ENCODE measurements at regions not wholly inside any gene's neighbourhood (a gene's known extent, or its start where the extent isn't known, plus 50 kb on each side); places are given as distances from the start of the nearest gene placed in this dataset.

DNA sequence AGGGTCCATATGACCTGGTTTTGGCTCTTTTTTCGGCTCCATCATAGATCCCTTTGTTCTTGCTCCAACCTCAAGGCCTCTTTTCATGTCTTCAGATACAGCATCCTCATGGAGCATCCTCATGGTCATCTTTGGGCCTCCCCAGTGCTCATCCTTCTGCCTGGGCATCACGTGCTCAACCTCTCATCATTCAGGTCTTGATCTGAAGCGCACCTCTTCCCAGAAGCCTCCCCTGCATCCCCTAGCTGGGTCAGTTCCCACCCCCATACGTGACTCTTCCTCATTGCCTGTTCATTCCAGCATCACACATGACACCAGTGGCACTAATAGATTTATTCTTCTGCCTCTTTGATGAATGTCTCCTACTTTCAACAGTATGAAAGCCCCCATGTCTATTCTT is 192.2 kb downstream of the MIAT start:
- no peak overlapping the region for H3K4me3 ChIP-seq (ENCODE audit: low read length)
- TF ChIP-seq, protein P1, sequence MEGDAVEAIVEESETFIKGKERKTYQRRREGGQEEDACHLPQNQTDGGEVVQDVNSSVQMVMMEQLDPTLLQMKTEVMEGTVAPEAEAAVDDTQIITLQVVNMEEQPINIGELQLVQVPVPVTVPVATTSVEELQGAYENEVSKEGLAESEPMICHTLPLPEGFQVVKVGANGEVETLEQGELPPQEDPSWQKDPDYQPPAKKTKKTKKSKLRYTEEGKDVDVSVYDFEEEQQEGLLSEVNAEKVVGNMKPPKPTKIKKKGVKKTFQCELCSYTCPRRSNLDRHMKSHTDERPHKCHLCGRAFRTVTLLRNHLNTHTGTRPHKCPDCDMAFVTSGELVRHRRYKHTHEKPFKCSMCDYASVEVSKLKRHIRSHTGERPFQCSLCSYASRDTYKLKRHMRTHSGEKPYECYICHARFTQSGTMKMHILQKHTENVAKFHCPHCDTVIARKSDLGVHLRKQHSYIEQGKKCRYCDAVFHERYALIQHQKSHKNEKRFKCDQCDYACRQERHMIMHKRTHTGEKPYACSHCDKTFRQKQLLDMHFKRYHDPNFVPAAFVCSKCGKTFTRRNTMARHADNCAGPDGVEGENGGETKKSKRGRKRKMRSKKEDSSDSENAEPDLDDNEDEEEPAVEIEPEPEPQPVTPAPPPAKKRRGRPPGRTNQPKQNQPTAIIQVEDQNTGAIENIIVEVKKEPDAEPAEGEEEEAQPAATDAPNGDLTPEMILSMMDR (conservative IDR thresholded peaks at IDR 0.05; ENCODE audit: low read length): no peak
- no peak for DNase-seq (ENCODE audit: low read depth)

DNA sequence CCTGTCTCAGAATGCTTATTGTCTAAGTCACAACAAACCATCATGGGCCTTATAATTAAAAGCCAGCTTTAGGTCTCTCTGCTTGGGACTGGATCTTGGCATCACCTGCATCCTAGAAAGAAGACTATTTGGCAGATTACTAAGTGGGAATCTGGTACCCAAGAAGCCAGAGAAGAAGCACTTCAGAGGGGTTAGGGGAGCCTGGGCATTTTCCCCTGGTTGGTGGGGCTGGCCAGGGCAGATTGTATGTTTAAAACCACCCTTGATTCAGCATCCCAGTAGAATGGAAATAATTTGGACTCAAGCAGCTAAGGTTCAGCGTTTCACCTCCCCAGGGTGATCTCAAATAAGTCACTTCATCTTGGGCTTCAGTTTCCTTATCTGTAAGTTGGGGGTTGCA is 193.7 kb downstream of the MIAT start:
- no peak overlapping the region for H3K4me3 ChIP-seq (ENCODE audit: low read length)
- TF ChIP-seq, protein P1 (conservative IDR thresholded peaks at IDR 0.05; ENCODE audit: low read length): no peak
- DNase-seq (ENCODE audit: low read depth): no peak

DNA sequence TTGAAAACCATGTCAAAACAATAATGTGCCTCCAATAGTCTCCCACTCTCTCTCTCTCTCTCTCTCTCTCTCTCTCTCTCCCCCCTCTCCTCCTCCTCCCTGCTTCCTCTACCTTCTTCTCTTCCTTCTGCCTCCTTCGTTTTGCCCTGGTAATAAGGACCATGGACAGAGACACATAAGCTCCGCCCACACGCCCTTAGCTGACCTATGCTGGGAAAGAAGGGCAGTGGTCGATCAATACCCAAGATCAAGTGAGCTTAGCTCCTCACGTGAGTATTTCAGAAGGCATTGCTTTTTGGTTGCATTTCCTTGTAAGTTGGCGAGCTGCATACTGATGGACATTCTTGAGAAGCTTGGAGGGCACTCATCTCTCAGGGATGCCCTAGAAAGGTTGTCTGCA is 194.8 kb downstream of the MIAT start:
- TF ChIP-seq, protein P1 (conservative IDR thresholded peaks at IDR 0.05; ENCODE audit: low read length): no peak
- no peak overlapping the region for H3K4me3 ChIP-seq (ENCODE audit: low read length)
- DNase-seq (ENCODE audit: low read depth): no peak

DNA sequence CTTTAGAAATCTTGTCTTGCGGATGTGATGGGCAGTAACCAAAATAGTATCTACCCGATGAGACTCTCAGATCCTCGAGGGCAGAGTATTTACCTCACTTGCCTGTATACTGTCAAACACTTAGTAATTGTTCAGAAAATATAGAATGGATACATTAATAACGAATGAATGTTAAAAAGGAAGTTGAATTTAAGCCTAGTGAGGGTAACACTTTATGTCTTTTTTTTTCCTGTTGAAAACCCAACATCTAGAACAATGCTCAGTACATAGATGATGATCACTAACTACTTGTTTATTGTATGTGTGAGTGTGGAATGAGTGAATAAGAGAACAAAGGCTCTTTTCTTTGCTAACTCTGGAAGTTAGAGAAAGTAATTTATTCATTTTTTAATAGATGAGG is 195.7 kb downstream of the MIAT start:
- DNase-seq (ENCODE audit: low read depth): no peak
- TF ChIP-seq, protein P1 (conservative IDR thresholded peaks at IDR 0.05; ENCODE audit: low read length): no peak
- H3K4me3 ChIP-seq (ENCODE audit: low read length): no peak overlapping the region

DNA sequence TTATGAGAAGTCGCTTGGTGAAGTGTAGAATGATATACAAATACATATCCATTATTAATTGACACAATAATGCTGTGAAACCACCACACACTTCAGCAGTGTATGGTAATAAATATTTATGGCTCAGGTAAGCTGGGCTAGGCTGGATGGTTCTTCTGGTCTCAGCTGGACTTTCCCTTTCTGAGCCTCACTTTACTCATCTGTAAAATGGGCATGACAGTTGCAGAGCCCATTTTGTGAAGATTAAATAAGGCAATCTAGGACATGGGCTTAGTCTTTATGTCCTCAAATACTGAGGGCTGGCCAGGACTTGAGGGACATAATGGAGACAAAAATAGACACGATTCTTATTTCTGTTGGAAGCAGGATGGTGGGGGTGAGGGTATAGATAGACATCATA is 196.1 kb downstream of the MIAT start:
- TF ChIP-seq, protein P1 (conservative IDR thresholded peaks at IDR 0.05; ENCODE audit: low read length): no peak
- DNase-seq (ENCODE audit: low read depth): no peak

DNA sequence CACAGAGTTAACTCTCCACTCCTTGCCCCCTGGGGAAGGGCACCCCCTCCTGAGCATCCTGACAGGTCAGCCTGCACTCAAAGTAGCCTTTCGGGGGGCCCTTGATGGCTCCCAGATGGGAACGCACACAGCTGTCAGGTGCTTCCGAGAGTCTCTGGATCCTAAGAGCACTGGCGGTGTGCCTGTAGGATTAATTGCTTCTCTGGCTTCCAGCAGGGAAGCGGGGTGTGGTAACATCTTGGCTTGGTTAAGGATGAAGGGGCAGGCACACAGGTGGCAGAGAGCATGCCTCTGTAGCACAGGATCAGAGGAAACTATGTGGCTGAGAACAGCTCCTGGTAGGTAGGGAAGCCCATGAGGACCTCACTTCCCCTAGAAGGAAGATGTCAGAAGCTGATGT is 199.8 kb downstream of the MIAT start:
- TF ChIP-seq, protein P1 (conservative IDR thresholded peaks at IDR 0.05; ENCODE audit: low read length): no peak
- DNase-seq (ENCODE audit: low read depth): no peak
- H3K4me3 ChIP-seq (ENCODE audit: low read length): no peak overlapping the region

More for the DNA sequence above, 196.1 kb downstream of the MIAT start:
- H3K4me3 ChIP-seq (ENCODE audit: low read length): no peak overlapping the region

DNA sequence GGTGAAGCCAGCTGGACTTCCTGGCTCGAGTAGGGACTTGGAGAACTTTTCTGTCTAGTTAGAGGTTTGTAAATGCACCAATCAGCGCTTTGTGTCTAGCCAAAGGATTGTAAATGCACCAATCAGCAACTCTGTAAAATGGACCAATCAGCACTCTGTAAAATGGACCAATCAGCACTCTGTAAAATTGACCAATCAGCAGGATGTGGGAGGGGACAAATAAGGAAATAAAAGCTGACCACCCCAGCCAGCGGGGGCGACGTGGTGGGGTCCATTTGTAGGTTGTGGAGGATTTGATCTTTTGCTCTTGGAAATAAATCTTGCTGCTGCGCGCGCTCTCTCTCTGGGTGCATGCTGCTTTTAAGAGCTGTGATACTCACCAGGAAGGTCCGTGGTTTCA is 202.9 kb downstream of the MIAT start:
- TF ChIP-seq, protein P1 (conservative IDR thresholded peaks at IDR 0.05; ENCODE audit: low read length): no peak
- DNase-seq (ENCODE audit: low read depth): no peak
- no peak overlapping the region for H3K4me3 ChIP-seq (ENCODE audit: low read length)

Data from AG10803 (cell line).